Body of pancreas (tissue), 4 donors: ENCODE measurements at regions not wholly inside any gene's neighbourhood (a gene's known extent, or its start where the extent isn't known, plus 50 kb on each side); places are given as distances from the start of the nearest gene placed in this dataset.

Source experiments
- CTCF ChIP-seq, 7 experiments: fragments of 450-650 bp in 4 of 7; fragments of 200-600 bp in 3 of 7; sonication (generic) in 3 of 7; IDR thresholded peaks; one replicate each; pipeline ENCODE4 v1.5.1; 2016 to 2019; ENCODE audit warnings: antibody characterized with exemption in 7 of 7
- POLR2A ChIP-seq, 3 donors: fragments of 450-650 bp; IDR thresholded peaks; one replicate each; pipeline ENCODE4 v1.6.1; 2016; ENCODE audit warnings: antibody characterized with exemption in 3 of 3, mild to moderate bottlenecking in 2 of 3

GRCh38 chr3:8371085-8371551 lies 130.5 kb upstream of the LMCD1 start:
- TF ChIP-seq CTCF (IDR thresholded peaks at IDR 0.05) (no peak), POLR2A (IDR thresholded peaks at IDR 0.05) (no peak)
